Endothelial cell of umbilical vein (primary cell): ENCODE measurements at regions not wholly inside any gene's neighbourhood (a gene's known extent, or its start where the extent isn't known, plus 50 kb on each side); places are given as distances from the start of the nearest gene placed in this dataset.

Experiments
- CTCF ChIP-seq, 2 donors: IDR thresholded peaks; 1 replicate in 1 of 2; 2 replicates in 1 of 2; pipeline ENCODE4 v1.5.1; 2011; ENCODE audit warnings: low read length in 2 of 2, mild to moderate bottlenecking in 2 of 2, moderate library complexity in 2 of 2, control low read depth in 1 of 2, inconsistent platforms in 1 of 2, low read depth in 1 of 2; ENCODE audit not compliant: insufficient read depth in 1 of 2; ENCODE audit errors: extremely low read depth in 1 of 2
- FOS ChIP-seq: IDR thresholded peaks from 2 replicates; pipeline ENCODE4 v1.6.1; 2011; ENCODE audit warnings: mild to moderate bottlenecking, low read length, moderate library complexity, borderline replicate concordance; ENCODE audit not compliant: insufficient read depth
- POLR2A ChIP-seq: IDR thresholded peaks from 2 replicates; pipeline ENCODE4 v1.6.1; 2012; ENCODE audit warnings: low read depth, mild to moderate bottlenecking, control low read depth, low read length
- POLR2AphosphoS5 ChIP-seq: IDR thresholded peaks from 2 replicates; pipeline ENCODE4 v1.6.1; 2012; ENCODE audit warnings: low read depth, mild to moderate bottlenecking, control low read depth, low read length, moderate library complexity; ENCODE audit not compliant: insufficient read depth

DNA sequence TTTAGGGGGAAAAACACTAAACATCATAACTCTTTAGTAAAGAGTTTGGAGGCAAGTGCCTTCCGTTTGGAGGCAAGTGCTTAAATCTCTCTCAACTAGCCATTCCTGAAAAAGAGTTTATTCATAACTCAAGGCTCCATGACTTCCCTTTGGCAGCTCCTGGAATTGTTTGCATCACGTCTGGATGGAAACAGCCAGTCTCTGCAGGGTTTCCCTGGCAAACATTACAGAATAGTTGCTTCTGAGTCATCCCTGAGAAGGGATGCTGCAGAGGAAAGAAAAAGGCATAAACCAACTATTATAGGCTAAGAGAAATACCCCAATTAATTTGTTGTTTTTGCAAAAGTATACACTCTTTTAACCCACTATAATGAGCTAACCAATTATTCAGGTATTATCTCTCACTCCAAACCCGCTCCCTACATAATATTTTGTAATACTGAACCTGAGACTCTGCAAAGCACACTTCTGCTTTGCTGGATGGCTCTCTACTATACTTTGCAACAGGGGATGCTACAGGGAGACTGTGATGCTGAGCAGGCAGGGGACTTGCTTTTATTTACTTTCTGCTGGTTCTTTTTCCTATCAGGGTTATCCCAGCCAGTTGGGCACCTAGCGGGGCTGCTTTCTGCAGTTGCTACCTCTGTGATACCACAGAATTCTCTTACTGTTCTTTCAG lies 497.7 kb downstream of the FUT8 start:
- TF ChIP-seq POLR2A (no peak), POLR2AphosphoS5 (no peak), CTCF (IDR thresholded peaks at IDR 0.05; ENCODE audit: extremely low read depth in 1 of 2, insufficient read depth in 1 of 2, low read depth in 1 of 2, low read length in 2 of 2) (no peak), FOS (no peak)
